Psoas muscle (tissue), 7 donors: ENCODE measurements at regions not wholly inside any gene's neighbourhood (a gene's known extent, or its start where the extent isn't known, plus 50 kb on each side); places are given as distances from the start of the nearest gene placed in this dataset.

Source experiments
- ATAC-seq, 4 donors: fragments of 200-7000 bp; cut with Tn5 transposase; one replicate each; pipeline ENCODE4 v1.9.1; 2020; ENCODE audit warnings: moderate library complexity in 3 of 4, mild to moderate bottlenecking in 2 of 4
- DNase-seq, 2 donors: peaks; one replicate each; pipeline ENCODE4 v3.0.0-alpha.2; 2020
- H3K27ac ChIP-seq: fragments of 200-600 bp; one replicate; pipeline ENCODE4 v1.8.0; 2022
- H3K27me3 ChIP-seq, 3 donors: fragments of 200-600 bp in 1 of 3; one replicate each; pipeline versions ENCODE4 v1.6.1 to v1.8.0; 2013 to 2022; ENCODE audit warnings: low read length in 2 of 3, mild to moderate bottlenecking in 2 of 3, moderate library complexity in 1 of 3; ENCODE audit not compliant: insufficient read depth in 3 of 3
- H3K36me3 ChIP-seq, 2 donors: fragments of 200-600 bp in 1 of 2; one replicate each; pipeline versions ENCODE4 v1.6.1 to v1.8.0; 2013 to 2022; ENCODE audit warnings: low read depth in 1 of 2, mild to moderate bottlenecking in 1 of 2, moderate library complexity in 1 of 2; ENCODE audit not compliant: insufficient read depth in 1 of 2
- H3K4me1 ChIP-seq: fragments of 200-600 bp; one replicate; pipeline ENCODE4 v1.8.0; 2022
- H3K4me3 ChIP-seq: fragments of 200-600 bp; one replicate; pipeline ENCODE4 v1.8.0; 2022; ENCODE audit warnings: mild to moderate bottlenecking
- H3K9me3 ChIP-seq: fragments of 200-600 bp; one replicate; pipeline ENCODE4 v1.8.0; 2022
- CTCF ChIP-seq: fragments of 200-600 bp; IDR thresholded peaks from one replicate; pipeline ENCODE4 v1.8.0; 2022; ENCODE audit warnings: antibody characterized with exemption
- WGBS, 3 donors: extraction: QIAGEN DNeasy Blood & Tissue Kit; methylation state at CpG; one replicate each; pipeline versions ENCODE4 v1.1.6 to v1.1.7; 2013; 5-methylcytosine and 5-hydroxymethylcytosine counted together
- intact Hi-C, 2 donors: fragments of 100-400 bp; cut with DNase I; formaldehyde crosslinking; loops; one replicate each; pipeline versions ENCODE4 v1.11.0 to v1.14.2; 2022
- donor health status: healthy with polysubstance abuse.
- donor health status: DM: no; HTN: no; CAD: no; lungs with moderate emphysema.
- donor health status: Bipolar disorder and iron deficiency.
- donor health status: healthy.
- donor health status: DM: yes; HTN: yes; CAD: no.
- donor health status: DM: no; HTN: no; CAD: no.
- donor health status: DM: yes; HTN: yes; CAD: no.

- ATAC-seq (peak in 2 of 4 donors; percentile 29 to 36), DNase-seq (peak in 1 of 2 donors; percentile 53)
- intact Hi-C loops, result no loop called here
- Histone ChIP-seq H3K27me3 (no peaks in the 10 kb centered on the region), H3K4me1 (no peaks in the 10 kb centered on the region), H3K4me3 (no peak overlapping the region), H3K9me3 (no peaks in the 10 kb centered on the region), H3K36me3 (no peaks in the 10 kb centered on the region), H3K27ac (peak overlapping the region; percentile 19)
- no peak for TF ChIP-seq CTCF
- WGBS, 3 donors, result 19 to 35% (median 24%) methylated on average over 12 of the region's 12 CpGs
Observed at GRCh38 chr12:92539976-92540781, 162.6 kb upstream of the PLEKHG7 start.

GRCh38 chr12:92539110-92539749, 163.6 kb upstream of the PLEKHG7 start:
- no peak for TF ChIP-seq CTCF
- Histone ChIP-seq H3K36me3 (no peaks in the 10 kb centered on the region), H3K4me1 (no peaks in the 10 kb centered on the region), H3K27me3 (no peaks in the 10 kb centered on the region), H3K27ac (peak overlapping the region; percentile 19), H3K9me3 (no peaks in the 10 kb centered on the region), H3K4me3 (no peak overlapping the region)
- no peak for DNase-seq
- 64 to 71% (median 68%) methylated on average over 5 of the region's 5 CpGs for WGBS, 3 donors
- ATAC-seq, result peak in 3 of 4 donors; percentile 33 to 53 (median 38)
- intact Hi-C loops, result no loop called here

GRCh38 chr12:92537290-92537960, 165.4 kb upstream of the PLEKHG7 start:
- no peak for TF ChIP-seq CTCF
- Histone ChIP-seq H3K27me3 (no peaks in the 10 kb centered on the region), H3K27ac (no peak overlapping the region), H3K9me3 (no peaks in the 10 kb centered on the region), H3K36me3 (no peaks in the 10 kb centered on the region), H3K4me3 (no peak overlapping the region), H3K4me1 (no peaks in the 10 kb centered on the region)
- 93 to 97% (median 97%) methylated on average over 3 of the region's 3 CpGs for WGBS, 3 donors
- intact Hi-C loops, result no loop called here
- no peak for ATAC-seq
- no peak for DNase-seq

GRCh38 chr12:92535961-92536360, 166.8 kb upstream of the PLEKHG7 start:
- Histone ChIP-seq H3K27me3 (no peaks in the 10 kb centered on the region), H3K9me3 (no peaks in the 10 kb centered on the region), H3K36me3 (no peaks in the 10 kb centered on the region), H3K4me3 (no peak overlapping the region), H3K4me1 (no peaks in the 10 kb centered on the region), H3K27ac (no peak overlapping the region)
- WGBS, 3 donors, result 89 to 93% (median 92%) methylated on average over 3 of the region's 3 CpGs
- DNase-seq (no peak), ATAC-seq (no peak)
- intact Hi-C loops, result no loop called here
- no peak for TF ChIP-seq CTCF
